OCI-LY1 (cell line): ENCODE measurements at regions not wholly inside any gene's neighbourhood (a gene's known extent, or its start where the extent isn't known, plus 50 kb on each side); places are given as distances from the start of the nearest gene placed in this dataset.

Source experiments
- EZH2 ChIP-seq: fragments of 200-600 bp; sonication (generic), shearing (Covaris generic); IDR thresholded peaks from 2 replicates; pipeline ENCODE4 v1.8.0; 2017; ENCODE audit warnings: borderline replicate concordance, mixed run types, mild to moderate bottlenecking, antibody characterized with exemption, low read length, moderate library complexity, mixed read lengths
- TF ChIP-seq, protein P1 (sequence below): fragments of 200-600 bp; sonication (generic), shearing (Covaris generic); IDR thresholded peaks from 2 replicates; pipeline ENCODE4 v1.5.1; 2017; ENCODE audit warnings: mild to moderate bottlenecking, antibody characterized with exemption, low read length, moderate library complexity, mixed read lengths

DNA sequence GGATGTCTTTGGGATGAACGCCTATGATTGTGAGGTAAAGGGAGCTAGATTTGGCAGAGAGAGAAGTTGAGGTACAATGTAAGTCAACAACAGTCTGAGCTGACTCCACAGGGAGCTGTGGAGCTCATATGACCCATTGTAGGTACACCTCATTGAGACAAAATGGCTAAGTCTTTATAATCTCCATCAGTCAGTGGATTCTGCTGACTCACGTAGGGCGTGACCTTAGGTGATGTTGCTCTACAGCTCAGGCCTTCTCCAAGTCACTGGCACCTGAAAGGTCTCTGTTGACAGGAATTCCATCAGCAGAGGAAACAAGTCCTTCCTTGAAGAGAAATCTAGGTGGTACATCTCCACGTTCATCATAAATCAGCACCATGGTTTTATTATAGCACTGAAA is 118.2 kb upstream of the PRR16 start:
- TF ChIP-seq, protein P1, sequence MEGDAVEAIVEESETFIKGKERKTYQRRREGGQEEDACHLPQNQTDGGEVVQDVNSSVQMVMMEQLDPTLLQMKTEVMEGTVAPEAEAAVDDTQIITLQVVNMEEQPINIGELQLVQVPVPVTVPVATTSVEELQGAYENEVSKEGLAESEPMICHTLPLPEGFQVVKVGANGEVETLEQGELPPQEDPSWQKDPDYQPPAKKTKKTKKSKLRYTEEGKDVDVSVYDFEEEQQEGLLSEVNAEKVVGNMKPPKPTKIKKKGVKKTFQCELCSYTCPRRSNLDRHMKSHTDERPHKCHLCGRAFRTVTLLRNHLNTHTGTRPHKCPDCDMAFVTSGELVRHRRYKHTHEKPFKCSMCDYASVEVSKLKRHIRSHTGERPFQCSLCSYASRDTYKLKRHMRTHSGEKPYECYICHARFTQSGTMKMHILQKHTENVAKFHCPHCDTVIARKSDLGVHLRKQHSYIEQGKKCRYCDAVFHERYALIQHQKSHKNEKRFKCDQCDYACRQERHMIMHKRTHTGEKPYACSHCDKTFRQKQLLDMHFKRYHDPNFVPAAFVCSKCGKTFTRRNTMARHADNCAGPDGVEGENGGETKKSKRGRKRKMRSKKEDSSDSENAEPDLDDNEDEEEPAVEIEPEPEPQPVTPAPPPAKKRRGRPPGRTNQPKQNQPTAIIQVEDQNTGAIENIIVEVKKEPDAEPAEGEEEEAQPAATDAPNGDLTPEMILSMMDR, result no peak
- TF ChIP-seq EZH2, result no peak
